Cardiac fibroblast (primary cell): ENCODE measurements at regions not wholly inside any gene's neighbourhood (a gene's known extent, or its start where the extent isn't known, plus 50 kb on each side); places are given as distances from the start of the nearest gene placed in this dataset.

Experiments
- DNase-seq, 2 donors: peaks; one replicate each; pipeline versions ENCODE4 v3.0.0 to v3.0.0-alpha.2; 2010; ENCODE audit warnings: low read depth in 2 of 2
- H3K4me3 ChIP-seq, 2 donors: replicated peaks in 1 of 2; 1 replicate in 1 of 2; 2 replicates in 1 of 2; pipeline ENCODE4 v1.5.1; 2011; ENCODE audit warnings: low read depth in 2 of 2, low read length in 2 of 2, mild to moderate bottlenecking in 2 of 2, moderate library complexity in 1 of 2
- TF ChIP-seq, protein P1 (sequence below): IDR thresholded peaks from one replicate; pipeline ENCODE4 v1.5.1; 2011; ENCODE audit warnings: low read depth, mild to moderate bottlenecking, low read length, inconsistent platforms

DNA sequence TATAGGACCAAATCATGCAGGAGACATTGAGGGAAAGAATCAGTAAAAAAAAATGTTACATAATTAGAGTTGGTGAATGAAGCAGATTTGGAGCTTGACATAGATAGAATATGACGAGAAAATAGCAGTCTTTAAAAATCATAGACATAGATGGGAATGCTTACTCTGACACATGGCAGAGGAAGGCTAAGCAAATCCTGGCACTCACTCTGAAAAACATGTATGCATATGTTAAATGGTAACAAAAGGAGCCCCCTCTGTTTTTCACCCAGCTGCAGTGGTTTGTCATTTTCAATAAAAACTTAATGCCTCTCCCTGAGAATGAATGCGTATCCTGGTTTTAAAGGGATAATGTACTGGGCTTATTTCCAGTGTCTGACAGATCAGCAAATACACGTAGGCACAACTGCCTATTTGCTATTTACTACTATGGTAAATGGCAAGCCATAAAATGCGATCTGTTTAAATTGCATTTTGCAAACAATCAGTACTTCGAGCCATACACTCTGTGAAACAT, 561.2 kb upstream of the SEL1L start:
- no peak for DNase-seq
- TF ChIP-seq, protein P1, sequence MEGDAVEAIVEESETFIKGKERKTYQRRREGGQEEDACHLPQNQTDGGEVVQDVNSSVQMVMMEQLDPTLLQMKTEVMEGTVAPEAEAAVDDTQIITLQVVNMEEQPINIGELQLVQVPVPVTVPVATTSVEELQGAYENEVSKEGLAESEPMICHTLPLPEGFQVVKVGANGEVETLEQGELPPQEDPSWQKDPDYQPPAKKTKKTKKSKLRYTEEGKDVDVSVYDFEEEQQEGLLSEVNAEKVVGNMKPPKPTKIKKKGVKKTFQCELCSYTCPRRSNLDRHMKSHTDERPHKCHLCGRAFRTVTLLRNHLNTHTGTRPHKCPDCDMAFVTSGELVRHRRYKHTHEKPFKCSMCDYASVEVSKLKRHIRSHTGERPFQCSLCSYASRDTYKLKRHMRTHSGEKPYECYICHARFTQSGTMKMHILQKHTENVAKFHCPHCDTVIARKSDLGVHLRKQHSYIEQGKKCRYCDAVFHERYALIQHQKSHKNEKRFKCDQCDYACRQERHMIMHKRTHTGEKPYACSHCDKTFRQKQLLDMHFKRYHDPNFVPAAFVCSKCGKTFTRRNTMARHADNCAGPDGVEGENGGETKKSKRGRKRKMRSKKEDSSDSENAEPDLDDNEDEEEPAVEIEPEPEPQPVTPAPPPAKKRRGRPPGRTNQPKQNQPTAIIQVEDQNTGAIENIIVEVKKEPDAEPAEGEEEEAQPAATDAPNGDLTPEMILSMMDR: no peak
- H3K4me3 ChIP-seq: no peak overlapping the region

- no peak overlapping the region for H3K4me3 ChIP-seq
- no peak for DNase-seq
- TF ChIP-seq, protein P1: no peak
These were observed 570.4 kb upstream of the SEL1L start for GRCh38 chr14:82104013-82104412.

- TF ChIP-seq, protein P1: no peak
- H3K4me3 ChIP-seq: no peak overlapping the region
These were observed 578.7 kb upstream of the SEL1L start for GRCh38 chr14:82112210-82112839.

GRCh38 chr14:82113007-82113406, 579.4 kb upstream of the SEL1L start:
- TF ChIP-seq, protein P1: no peak
- no peak overlapping the region for H3K4me3 ChIP-seq
- no peak for DNase-seq

More at GRCh38 chr14:82112210-82112839, 578.7 kb upstream of the SEL1L start:
- DNase-seq: no peak

DNA sequence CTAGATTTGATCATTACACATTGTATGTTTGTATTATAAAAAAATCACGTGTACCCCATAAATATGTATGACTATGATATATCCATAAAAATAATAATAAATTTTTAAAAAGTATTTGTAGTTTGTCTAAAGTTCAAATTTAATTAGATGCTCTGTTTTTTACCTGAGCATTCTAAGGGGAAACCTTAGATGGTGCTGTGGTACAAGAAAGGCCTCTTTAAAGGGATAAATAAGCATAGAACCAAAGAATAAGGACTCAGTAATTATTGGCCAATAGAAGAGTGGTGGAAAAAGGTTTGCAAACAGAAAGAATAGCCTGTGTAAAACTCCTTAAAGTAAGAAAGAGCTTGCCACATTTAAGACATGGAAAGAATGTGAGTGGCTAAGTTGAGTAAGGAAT, 580.1 kb upstream of the SEL1L start:
- no peak for DNase-seq
- TF ChIP-seq, protein P1: no peak
- H3K4me3 ChIP-seq: no peak overlapping the region

- H3K4me3 ChIP-seq: no peak overlapping the region
- TF ChIP-seq, protein P1: no peak
- no peak for DNase-seq
These were observed 583.1 kb upstream of the SEL1L start for GRCh38 chr14:82116721-82117120.

- TF ChIP-seq, protein P1: no peak
- no peak overlapping the region for H3K4me3 ChIP-seq
These were observed 589.0 kb upstream of the SEL1L start for GRCh38 chr14:82122655-82123054.

More at GRCh38 chr14:82122655-82123054, 589.0 kb upstream of the SEL1L start:
- DNase-seq: no peak
